Fibroblast of lung (primary cell): ENCODE measurements at regions not wholly inside any gene's neighbourhood (a gene's known extent, or its start where the extent isn't known, plus 50 kb on each side); places are given as distances from the start of the nearest gene placed in this dataset.
"Not testable (repeated sequence)": the region's sequence is repeated elsewhere in the genome, so short reads cannot be mapped to it uniquely, and the experiment has no call there.

Experiments used
- DNase-seq, 2 donors: peaks; one replicate each; pipeline versions ENCODE4 v3.0.0 to v3.0.0-alpha.2; 2010; ENCODE audit warnings: low read depth in 2 of 2
- H2AFZ ChIP-seq: 2 replicates; pipeline ENCODE4 v1.5.1; 2012; ENCODE audit warnings: low read length, control low read depth, inconsistent platforms
- H3K27ac ChIP-seq: 2 replicates; pipeline ENCODE4 v1.5.1; 2011; ENCODE audit warnings: low read length, control low read depth; ENCODE audit not compliant: insufficient read depth
- H3K27me3 ChIP-seq: 2 replicates; pipeline ENCODE4 v1.5.1; 2011; ENCODE audit warnings: mild to moderate bottlenecking, low read length; ENCODE audit not compliant: control insufficient read depth, insufficient read depth
- H3K36me3 ChIP-seq: 2 replicates; pipeline ENCODE4 v1.5.1; 2011; ENCODE audit warnings: low read length; ENCODE audit not compliant: control insufficient read depth, insufficient read depth
- H3K4me1 ChIP-seq: 2 replicates; pipeline ENCODE4 v1.5.1; 2011; ENCODE audit warnings: low read length; ENCODE audit not compliant: control insufficient read depth, insufficient read depth; ENCODE audit errors: extremely low read depth
- H3K4me2 ChIP-seq: 2 replicates; pipeline ENCODE4 v1.5.1; 2011; ENCODE audit warnings: low read length, control low read depth; ENCODE audit not compliant: insufficient read depth; ENCODE audit errors: extremely low read depth
- H3K4me3 ChIP-seq, 4 experiments: fragments of 200-600 bp in 1 of 4; sonication (generic) in 1 of 4; replicated peaks in 1 of 4; 2 replicates each; pipeline ENCODE4 v1.5.1; 2011 to 2016; ENCODE audit warnings: low read length in 4 of 4, low read depth in 3 of 4, mild to moderate bottlenecking in 3 of 4, control low read depth in 2 of 4, inconsistent platforms in 1 of 4, mixed read lengths in 1 of 4; ENCODE audit not compliant: insufficient read depth in 1 of 4; ENCODE audit errors: control extremely low read depth in 1 of 4
- H3K79me2 ChIP-seq: 2 replicates; pipeline ENCODE4 v1.5.1; 2012; ENCODE audit warnings: mild to moderate bottlenecking, low read length, inconsistent platforms; ENCODE audit not compliant: control insufficient read depth, insufficient read depth
- H3K9ac ChIP-seq: 2 replicates; pipeline ENCODE4 v1.5.1; 2011; ENCODE audit warnings: mild to moderate bottlenecking, low read length, control low read depth; ENCODE audit not compliant: insufficient read depth
- H3K9me3 ChIP-seq: 2 replicates; pipeline ENCODE4 v1.5.1; 2012; ENCODE audit warnings: low read depth, low read length; ENCODE audit not compliant: control insufficient read depth, insufficient read depth
- H4K20me1 ChIP-seq: 2 replicates; pipeline ENCODE4 v1.5.1; 2011; ENCODE audit warnings: low read length; ENCODE audit not compliant: control insufficient read depth, insufficient read depth; ENCODE audit errors: extremely low read depth
- EZH2 ChIP-seq: IDR thresholded peaks from 2 replicates; pipeline ENCODE4 v1.5.1; 2012; ENCODE audit warnings: low read length, control low read depth, mild to moderate bottlenecking; ENCODE audit errors: missing control alignments
- TF ChIP-seq, protein P1 (sequence below), 2 donors: IDR thresholded peaks in 1 of 2; conservative IDR thresholded peaks in 1 of 2; 1 replicate in 1 of 2; 2 replicates in 1 of 2; pipeline ENCODE4 v1.5.1; 2011 to 2012; ENCODE audit warnings: low read length in 2 of 2, control low read depth in 1 of 2, inconsistent platforms in 1 of 2, low read depth in 1 of 2, mild to moderate bottlenecking in 1 of 2

DNA sequence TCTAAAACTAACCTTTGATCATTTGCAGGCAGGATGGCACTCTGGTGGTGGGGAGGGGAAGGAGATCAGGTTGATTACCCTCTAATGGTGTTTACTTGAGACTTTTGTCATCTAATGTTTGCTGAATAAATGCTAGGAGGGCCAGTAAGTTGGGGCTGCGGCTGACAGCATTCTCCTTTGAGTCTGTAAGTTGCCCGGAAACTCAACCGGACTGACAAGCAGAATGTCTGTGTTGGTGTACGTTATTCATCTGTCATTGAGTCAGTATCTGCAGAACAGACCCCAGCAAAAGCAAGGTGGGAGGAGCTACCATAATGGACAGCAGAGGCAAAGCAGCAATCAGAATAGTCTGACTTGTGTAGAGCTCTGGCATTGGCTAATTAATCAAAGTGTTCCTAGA lies 1210.6 kb upstream of the PABPC4L start:
- TF ChIP-seq EZH2: no peak
- TF ChIP-seq, protein P1, sequence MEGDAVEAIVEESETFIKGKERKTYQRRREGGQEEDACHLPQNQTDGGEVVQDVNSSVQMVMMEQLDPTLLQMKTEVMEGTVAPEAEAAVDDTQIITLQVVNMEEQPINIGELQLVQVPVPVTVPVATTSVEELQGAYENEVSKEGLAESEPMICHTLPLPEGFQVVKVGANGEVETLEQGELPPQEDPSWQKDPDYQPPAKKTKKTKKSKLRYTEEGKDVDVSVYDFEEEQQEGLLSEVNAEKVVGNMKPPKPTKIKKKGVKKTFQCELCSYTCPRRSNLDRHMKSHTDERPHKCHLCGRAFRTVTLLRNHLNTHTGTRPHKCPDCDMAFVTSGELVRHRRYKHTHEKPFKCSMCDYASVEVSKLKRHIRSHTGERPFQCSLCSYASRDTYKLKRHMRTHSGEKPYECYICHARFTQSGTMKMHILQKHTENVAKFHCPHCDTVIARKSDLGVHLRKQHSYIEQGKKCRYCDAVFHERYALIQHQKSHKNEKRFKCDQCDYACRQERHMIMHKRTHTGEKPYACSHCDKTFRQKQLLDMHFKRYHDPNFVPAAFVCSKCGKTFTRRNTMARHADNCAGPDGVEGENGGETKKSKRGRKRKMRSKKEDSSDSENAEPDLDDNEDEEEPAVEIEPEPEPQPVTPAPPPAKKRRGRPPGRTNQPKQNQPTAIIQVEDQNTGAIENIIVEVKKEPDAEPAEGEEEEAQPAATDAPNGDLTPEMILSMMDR (conservative IDR thresholded peaks at IDR 0.05 in 1 of 2, IDR thresholded peaks at IDR 0.05 in 1 of 2; ENCODE audit: low read depth in 1 of 2, low read length in 2 of 2): no peak
- Histone ChIP-seq H3K4me2 (no peak overlapping the region), H2AFZ (no peak overlapping the region), H3K9me3 (no peaks in the 10 kb centered on the region), H3K27me3 (no peaks in the 10 kb centered on the region), H3K36me3 (no peaks in the 10 kb centered on the region), H3K79me2 (no peaks in the 10 kb centered on the region), H3K4me3 (no peak overlapping the region), H4K20me1 (no peaks in the 10 kb centered on the region), H3K27ac (no peak overlapping the region), H3K9ac (no peak overlapping the region), H3K4me1 (no peaks in the 10 kb centered on the region)
- no peak for DNase-seq

DNA sequence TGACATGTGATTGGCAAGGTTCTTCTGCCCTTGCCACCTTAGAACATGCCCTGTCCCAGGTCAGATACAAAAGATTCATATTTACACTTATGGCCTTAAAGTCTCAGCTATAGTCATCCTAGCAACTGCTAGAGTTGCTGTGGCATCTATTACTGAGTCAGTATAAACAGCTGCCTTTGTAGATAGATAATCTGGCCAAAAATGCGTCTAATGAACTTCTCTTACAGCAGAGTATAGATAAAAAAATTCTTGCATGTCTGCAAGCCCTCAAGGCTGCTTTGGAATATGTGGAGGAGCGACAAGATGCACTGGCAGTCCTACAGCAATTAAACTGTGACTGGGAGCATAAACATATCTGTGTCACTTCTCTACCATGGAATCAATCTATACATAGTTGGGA lies 1209.7 kb upstream of the PABPC4L start:
- Histone ChIP-seq H3K9me3 (no peaks in the 10 kb centered on the region), H3K4me2 (no peak overlapping the region), H3K27ac (no peak overlapping the region), H3K36me3 (no peaks in the 10 kb centered on the region), H3K27me3 (no peaks in the 10 kb centered on the region), H4K20me1 (no peaks in the 10 kb centered on the region), H3K4me3 (no peak overlapping the region), H2AFZ (no peak overlapping the region), H3K9ac (no peak overlapping the region), H3K4me1 (no peaks in the 10 kb centered on the region), H3K79me2 (no peaks in the 10 kb centered on the region)
- DNase-seq: peak in 1 of 2 donors; percentile 32
- TF ChIP-seq, protein P1 (conservative IDR thresholded peaks at IDR 0.05 in 1 of 2, IDR thresholded peaks at IDR 0.05 in 1 of 2; ENCODE audit: low read depth in 1 of 2, low read length in 2 of 2): no peak

DNA sequence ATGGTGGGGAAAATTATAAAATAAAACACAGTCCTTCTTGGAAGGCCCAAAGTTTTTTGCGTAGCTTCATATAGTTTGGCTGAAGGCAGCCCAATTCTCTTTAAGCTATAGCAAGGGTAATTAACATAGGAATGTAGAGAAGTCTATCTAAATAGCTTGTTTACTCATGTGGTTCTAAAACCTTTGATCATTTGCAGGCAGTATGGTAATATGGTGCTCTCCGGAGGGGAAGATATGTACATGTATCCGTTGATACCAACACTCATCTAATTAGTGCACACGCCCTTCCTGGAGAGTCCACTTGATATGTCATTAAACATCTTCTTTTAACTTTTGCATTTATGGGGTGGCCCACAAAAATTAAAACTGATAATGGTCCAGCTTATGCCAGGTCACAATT lies 1207.7 kb upstream of the PABPC4L start:
- H3K4me3 ChIP-seq, H3K9ac ChIP-seq, H2AFZ ChIP-seq, H3K4me1 ChIP-seq, H3K27ac ChIP-seq, H3K9me3 ChIP-seq, H3K4me2 ChIP-seq, DNase-seq, H3K36me3 ChIP-seq, H3K27me3 ChIP-seq, H3K79me2 ChIP-seq, H4K20me1 ChIP-seq: not testable (repeated sequence)

- DNase-seq: no peak
- H3K9me3 ChIP-seq: no peaks in the 10 kb centered on the region
- no peak overlapping the region for H3K4me3 ChIP-seq
- no peak overlapping the region for H2AFZ ChIP-seq
- TF ChIP-seq EZH2: no peak
- TF ChIP-seq, protein P1 (conservative IDR thresholded peaks at IDR 0.05 in 1 of 2, IDR thresholded peaks at IDR 0.05 in 1 of 2; ENCODE audit: low read depth in 1 of 2, low read length in 2 of 2): no peak
- H4K20me1 ChIP-seq: no peaks in the 10 kb centered on the region
- no peaks in the 10 kb centered on the region for H3K36me3 ChIP-seq
- no peak overlapping the region for H3K27ac ChIP-seq
- H3K27me3 ChIP-seq: no peaks in the 10 kb centered on the region
- H3K4me1 ChIP-seq: no peaks in the 10 kb centered on the region
- no peaks in the 10 kb centered on the region for H3K79me2 ChIP-seq
- H3K4me2 ChIP-seq: no peak overlapping the region
- no peak overlapping the region for H3K9ac ChIP-seq
Observed at GRCh38 chr4:135408109-135408508, 1206.5 kb upstream of the PABPC4L start.

GRCh38 chr4:135406597-135406996 lies 1205.0 kb upstream of the PABPC4L start:
- not testable (repeated sequence) for H2AFZ ChIP-seq, H3K79me2 ChIP-seq, H3K27me3 ChIP-seq, H3K36me3 ChIP-seq, H3K4me1 ChIP-seq, DNase-seq, H3K9me3 ChIP-seq, H4K20me1 ChIP-seq, H3K27ac ChIP-seq, H3K4me3 ChIP-seq, H3K9ac ChIP-seq, H3K4me2 ChIP-seq
